Endodermal cell (in vitro differentiated cells): ENCODE measurements at regions not wholly inside any gene's neighbourhood (a gene's known extent, or its start where the extent isn't known, plus 50 kb on each side); places are given as distances from the start of the nearest gene placed in this dataset.
A peak's percentile ranks its signal among the peaks of the same experiment; 100 is the strongest.

Source experiments
- DNase-seq: peaks from one replicate; pipeline ENCODE4 v3.0.0-alpha.2; 2017
- H3K27ac ChIP-seq: 2 replicates; pipeline ENCODE4 v1.5.1; 2013; ENCODE audit warnings: mild to moderate bottlenecking, low read depth, low read length, moderate library complexity
- H3K27me3 ChIP-seq: 2 replicates; pipeline ENCODE4 v1.6.1; 2013; ENCODE audit warnings: mild to moderate bottlenecking, low read length, moderate library complexity; ENCODE audit not compliant: insufficient read depth, control insufficient read depth, poor library complexity, severe bottlenecking
- H3K36me3 ChIP-seq: 2 replicates; pipeline ENCODE4 v1.7.0; 2013; ENCODE audit warnings: mild to moderate bottlenecking, low read length, moderate library complexity; ENCODE audit not compliant: control insufficient read depth, insufficient read depth
- H3K4me1 ChIP-seq: one replicate; pipeline ENCODE4 v1.7.0; 2013; ENCODE audit warnings: low read length; ENCODE audit not compliant: control insufficient read depth, insufficient read depth
- H3K4me3 ChIP-seq: 2 replicates; pipeline ENCODE4 v1.5.1; 2013; ENCODE audit warnings: mild to moderate bottlenecking, low read length, moderate library complexity
- H3K9ac ChIP-seq: 2 replicates; pipeline ENCODE4 v1.6.1; 2013; ENCODE audit warnings: mild to moderate bottlenecking, low read length, moderate library complexity; ENCODE audit not compliant: poor library complexity, severe bottlenecking; ENCODE audit errors: extremely low read depth
- H3K9me3 ChIP-seq: 2 replicates; pipeline ENCODE4 v1.6.1; 2013; ENCODE audit warnings: mild to moderate bottlenecking, low read length, moderate library complexity; ENCODE audit not compliant: control insufficient read depth
- H3K27ac Mint-ChIP-seq: 2 replicates; pipeline ENCODE4 v1.8.0; 2020; ENCODE audit warnings: mixed read lengths
- H3K27me3 Mint-ChIP-seq: 2 replicates; pipeline ENCODE4 v1.8.0; 2021; ENCODE audit warnings: mild to moderate bottlenecking, mixed read lengths; ENCODE audit not compliant: insufficient read depth
- H3K36me3 Mint-ChIP-seq: 2 replicates; pipeline ENCODE4 v1.8.0; 2020; ENCODE audit warnings: low read depth, mixed read lengths
- H3K4me1 Mint-ChIP-seq: 2 replicates; pipeline ENCODE4 v1.8.0; 2020; ENCODE audit warnings: mixed read lengths
- H3K4me3 Mint-ChIP-seq: 2 replicates; pipeline ENCODE4 v1.8.0; 2020; ENCODE audit warnings: mild to moderate bottlenecking, moderate library complexity, mixed read lengths
- H3K9me3 Mint-ChIP-seq: 2 replicates; pipeline ENCODE4 v1.8.0; 2020; ENCODE audit warnings: mild to moderate bottlenecking, mixed read lengths
- CTCF ChIP-seq: fragments of 200-600 bp; sonication (generic); conservative IDR thresholded peaks from 2 replicates; pipeline ENCODE4 v1.5.0; 2021; ENCODE audit warnings: antibody characterized with exemption, mild to moderate bottlenecking
- WGBS, 2 experiments: methylation state at CpG; one replicate each; pipeline versions ENCODE4 v1.1.5 to v1.1.7; 2013; ENCODE audit warnings: missing lambda C conversion rate in 2 of 2, mixed read lengths in 1 of 2; ENCODE audit not compliant: insufficient coverage in 1 of 2, insufficient read length in 1 of 2; 5-methylcytosine and 5-hydroxymethylcytosine counted together

DNA sequence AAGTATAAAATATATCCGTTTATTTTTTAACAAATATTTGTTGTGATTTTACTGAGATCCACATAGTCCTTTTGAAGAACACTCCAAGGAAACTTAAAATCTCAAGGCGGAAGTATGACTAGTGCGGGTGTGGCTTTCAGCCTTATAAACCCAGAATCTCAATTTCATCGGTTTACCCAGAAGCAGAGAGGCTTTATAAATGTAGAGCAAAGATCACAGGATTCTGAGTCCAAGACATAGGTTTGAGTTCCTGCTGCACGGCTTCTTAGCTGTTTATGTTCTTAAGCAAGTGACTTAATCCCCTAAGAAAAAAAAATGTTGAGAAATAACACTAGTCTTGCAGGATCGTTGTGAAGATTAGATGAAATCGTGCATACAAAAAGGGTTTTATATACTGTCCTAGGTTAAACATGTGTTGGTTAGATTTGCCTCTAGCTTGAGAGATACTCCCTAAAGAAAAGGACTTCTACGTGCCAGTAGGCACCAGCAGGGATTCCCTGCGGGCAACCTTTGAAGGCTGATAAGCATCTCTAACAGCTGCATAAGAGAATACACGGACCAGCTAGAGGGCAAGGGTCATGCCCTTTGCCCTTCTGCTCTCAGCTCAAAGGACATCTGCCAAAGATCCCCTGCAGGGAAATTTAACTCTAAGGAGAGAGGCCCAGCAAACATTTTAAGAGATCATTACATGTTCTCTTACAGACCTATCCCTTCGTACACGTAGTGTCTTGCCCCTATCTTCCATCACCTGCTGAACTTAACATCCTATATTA is 130.4 kb upstream of the MIR17HG start:
- no peaks in the 10 kb centered on the region for H3K27me3 ChIP-seq
- H3K9me3 Mint-ChIP-seq: peaks cover 2% of the 10 kb centered on the region
- peak; percentile 67 for DNase-seq
- no peak for TF ChIP-seq CTCF
- peak overlapping the region; percentile 69 for H3K27ac ChIP-seq
- no peaks in the 10 kb centered on the region for H3K27me3 Mint-ChIP-seq
- no peaks in the 10 kb centered on the region for H3K36me3 Mint-ChIP-seq
- no peaks in the 10 kb centered on the region for H3K36me3 ChIP-seq
- H3K4me3 ChIP-seq: no peak overlapping the region
- 28 to 41% methylated on average over 10 to 12 of the region's 12 CpGs for WGBS, 2 experiments
- H3K9me3 ChIP-seq: no peaks in the 10 kb centered on the region
- no peak overlapping the region for H3K27ac Mint-ChIP-seq
- no peaks in the 10 kb centered on the region for H3K4me1 ChIP-seq
- H3K4me1 Mint-ChIP-seq: peaks cover 46% of the 10 kb centered on the region
- H3K9ac ChIP-seq: no peak overlapping the region
- H3K4me3 Mint-ChIP-seq: no peak overlapping the region

DNA sequence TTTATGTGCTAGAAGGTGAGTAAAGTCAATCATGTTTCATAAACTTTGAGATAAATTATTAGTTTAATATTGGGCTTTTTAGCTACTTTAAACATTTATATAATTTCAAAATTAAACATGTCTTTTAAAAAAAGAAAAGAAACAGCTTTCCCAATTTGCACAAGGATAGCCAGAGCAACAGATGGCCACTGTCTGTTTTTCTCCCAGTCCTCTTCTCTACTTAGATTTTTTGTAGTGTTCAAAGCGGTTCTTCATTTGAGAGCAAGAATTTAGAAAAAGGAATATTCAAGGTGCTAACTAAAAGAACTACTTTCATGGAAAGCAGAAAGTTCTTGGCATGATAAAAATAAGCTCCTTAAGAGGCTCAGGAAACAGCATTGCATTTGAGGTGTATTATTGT is 128.3 kb upstream of the MIR17HG start:
- no peaks in the 10 kb centered on the region for H3K9me3 ChIP-seq
- H3K36me3 Mint-ChIP-seq: no peaks in the 10 kb centered on the region
- no peaks in the 10 kb centered on the region for H3K27me3 Mint-ChIP-seq
- H3K9me3 Mint-ChIP-seq: peaks cover 2% of the 10 kb centered on the region
- H3K27me3 ChIP-seq: no peaks in the 10 kb centered on the region
- peaks cover 27% of the 10 kb centered on the region for H3K4me1 Mint-ChIP-seq
- no peak overlapping the region for H3K27ac ChIP-seq
- H3K4me1 ChIP-seq: no peaks in the 10 kb centered on the region
- no peak overlapping the region for H3K4me3 ChIP-seq
- H3K36me3 ChIP-seq: no peaks in the 10 kb centered on the region
- 100% methylated on average over 1 of the region's 1 CpG; no CpG with 5 or more reads in 1 of the 2 experiments for WGBS, 2 experiments
- TF ChIP-seq CTCF: no peak
- H3K9ac ChIP-seq: no peak overlapping the region
- H3K27ac Mint-ChIP-seq: no peak overlapping the region
- no peak for DNase-seq
- H3K4me3 Mint-ChIP-seq: no peak overlapping the region

DNA sequence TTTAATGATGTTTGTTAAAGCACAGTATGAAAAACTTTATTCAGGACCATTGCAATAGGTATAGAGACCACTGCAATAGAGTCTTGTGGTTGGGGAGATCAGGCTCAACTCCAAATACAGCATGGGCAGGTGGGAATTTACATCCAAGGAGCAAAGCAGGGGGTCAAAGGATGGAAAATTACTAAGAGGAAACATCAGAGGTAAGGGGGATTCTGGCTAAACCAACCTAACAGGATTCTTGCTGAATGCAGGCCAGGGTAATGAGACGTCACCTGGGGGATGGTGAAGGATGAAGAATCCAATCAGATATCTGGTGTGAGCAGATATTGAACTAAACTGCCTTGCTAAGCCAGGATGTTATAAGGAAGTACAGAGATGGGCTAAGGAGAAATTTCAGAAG is 126.6 kb upstream of the MIR17HG start:
- Mint-ChIP-seq H3K27me3 (no peaks in the 10 kb centered on the region), H3K27ac (no peak overlapping the region), H3K4me1 (peaks cover 22% of the 10 kb centered on the region), H3K4me3 (no peak overlapping the region), H3K9me3 (peaks cover 2% of the 10 kb centered on the region), H3K36me3 (no peaks in the 10 kb centered on the region)
- no peaks in the 10 kb centered on the region for H3K4me1 ChIP-seq
- H3K9ac ChIP-seq: no peak overlapping the region
- no peak for TF ChIP-seq CTCF
- H3K36me3 ChIP-seq: no peaks in the 10 kb centered on the region
- DNase-seq: no peak
- no peak overlapping the region for H3K4me3 ChIP-seq
- no peak overlapping the region for H3K27ac ChIP-seq
- no peaks in the 10 kb centered on the region for H3K9me3 ChIP-seq
- 89% methylated on average over 1 of the region's 1 CpG; no CpG with 5 or more reads in 1 of the 2 experiments for WGBS, 2 experiments
- H3K27me3 ChIP-seq: no peaks in the 10 kb centered on the region
